Calu3 (cell line): ENCODE measurements at regions not wholly inside any gene's neighbourhood (a gene's known extent, or its start where the extent isn't known, plus 50 kb on each side); places are given as distances from the start of the nearest gene placed in this dataset.

Experiments
- BruUV-seq: library from RNA; stranded (reverse); fragments of 400-500 nt; replicated peaks from 2 replicates; lab custom pipeline; 2021; lab: Mats Ljungman, UMichigan
- CTCF ChIA-PET: fragments of 300-600 bp; sonication (Branson Sonifier 250); formaldehyde crosslinking; loops from one replicate; lab custom pipeline; 2022; ENCODE audit warnings: antibody characterized with exemption; lab: Charles Lee
- DNase-seq: peaks from one replicate; pipeline ENCODE4 v3.0.0; 2022
- H3K27ac Mint-ChIP-seq: one replicate; pipeline ENCODE4 v1.8.0; 2022; ENCODE audit warnings: mixed read lengths; ENCODE audit not compliant: unreplicated experiment
- H3K27me3 Mint-ChIP-seq: one replicate; pipeline ENCODE4 v1.8.0; 2022; ENCODE audit warnings: mixed read lengths; ENCODE audit not compliant: unreplicated experiment
- H3K36me3 Mint-ChIP-seq: one replicate; pipeline ENCODE4 v1.8.0; 2022; ENCODE audit warnings: mild to moderate bottlenecking, moderate library complexity, mixed read lengths; ENCODE audit not compliant: insufficient read depth, unreplicated experiment
- H3K4me1 Mint-ChIP-seq: one replicate; pipeline ENCODE4 v1.8.0; 2022; ENCODE audit warnings: mild to moderate bottlenecking, low read depth, mixed read lengths; ENCODE audit not compliant: unreplicated experiment
- H3K4me3 Mint-ChIP-seq: one replicate; pipeline ENCODE4 v1.8.0; 2022; ENCODE audit warnings: mild to moderate bottlenecking, low read depth, moderate library complexity, mixed read lengths; ENCODE audit not compliant: unreplicated experiment
- H3K9me3 Mint-ChIP-seq: one replicate; pipeline ENCODE4 v1.8.0; 2022; ENCODE audit warnings: low read depth, mixed read lengths; ENCODE audit not compliant: unreplicated experiment
- intact Hi-C: fragments of 100-400 bp; cut with micrococcal nuclease; formaldehyde crosslinking; loops from one replicate; pipeline ENCODE4 v1.10.0; 2022; ENCODE audit not compliant: unreplicated experiment
- TF ChIP-seq, protein P1 (sequence below): fragments of 200-600 bp; IDR thresholded peaks from one replicate; pipeline ENCODE4 v1.8.0; 2022; ENCODE audit warnings: antibody characterized with exemption; ENCODE audit not compliant: unreplicated experiment

DNA sequence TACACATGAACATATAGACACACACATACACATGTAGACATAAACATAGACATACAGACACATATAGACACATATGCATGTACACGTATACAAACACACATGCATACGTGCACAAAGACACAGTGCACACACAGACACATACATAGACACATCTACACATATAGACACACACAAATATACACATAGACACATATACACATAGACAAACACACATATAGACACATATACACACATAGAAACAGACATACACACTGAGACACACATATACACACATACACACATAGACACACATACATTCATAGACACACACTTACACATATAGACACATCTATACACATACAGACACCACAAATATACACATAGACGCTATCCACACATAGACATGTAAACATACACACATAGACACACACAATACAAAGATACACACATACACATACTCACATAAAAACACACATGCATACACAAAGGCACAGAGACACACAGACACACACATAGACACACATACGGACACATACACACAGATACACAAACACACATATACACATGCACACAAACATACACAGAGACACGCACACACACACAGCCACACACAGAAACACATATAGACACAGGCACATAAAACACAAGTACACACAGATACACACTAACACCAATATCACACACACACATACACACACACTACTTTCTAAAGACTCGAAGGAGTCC lies 254.0 kb downstream of the TSHZ3 start:
- CTCF ChIA-PET = no interaction called here
- no peak overlapping the region for H3K27ac Mint-ChIP-seq
- intact Hi-C loops = no loop called here
- H3K27me3 Mint-ChIP-seq = no peaks in the 10 kb centered on the region
- BruUV-seq = no TSS peak
- DNase-seq = no peak
- H3K4me3 Mint-ChIP-seq = no peak overlapping the region
- TF ChIP-seq, protein P1, sequence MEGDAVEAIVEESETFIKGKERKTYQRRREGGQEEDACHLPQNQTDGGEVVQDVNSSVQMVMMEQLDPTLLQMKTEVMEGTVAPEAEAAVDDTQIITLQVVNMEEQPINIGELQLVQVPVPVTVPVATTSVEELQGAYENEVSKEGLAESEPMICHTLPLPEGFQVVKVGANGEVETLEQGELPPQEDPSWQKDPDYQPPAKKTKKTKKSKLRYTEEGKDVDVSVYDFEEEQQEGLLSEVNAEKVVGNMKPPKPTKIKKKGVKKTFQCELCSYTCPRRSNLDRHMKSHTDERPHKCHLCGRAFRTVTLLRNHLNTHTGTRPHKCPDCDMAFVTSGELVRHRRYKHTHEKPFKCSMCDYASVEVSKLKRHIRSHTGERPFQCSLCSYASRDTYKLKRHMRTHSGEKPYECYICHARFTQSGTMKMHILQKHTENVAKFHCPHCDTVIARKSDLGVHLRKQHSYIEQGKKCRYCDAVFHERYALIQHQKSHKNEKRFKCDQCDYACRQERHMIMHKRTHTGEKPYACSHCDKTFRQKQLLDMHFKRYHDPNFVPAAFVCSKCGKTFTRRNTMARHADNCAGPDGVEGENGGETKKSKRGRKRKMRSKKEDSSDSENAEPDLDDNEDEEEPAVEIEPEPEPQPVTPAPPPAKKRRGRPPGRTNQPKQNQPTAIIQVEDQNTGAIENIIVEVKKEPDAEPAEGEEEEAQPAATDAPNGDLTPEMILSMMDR = no peak
- peaks cover 15% of the 10 kb centered on the region for H3K9me3 Mint-ChIP-seq
- H3K36me3 Mint-ChIP-seq = no peaks in the 10 kb centered on the region
- no peaks in the 10 kb centered on the region for H3K4me1 Mint-ChIP-seq

DNA sequence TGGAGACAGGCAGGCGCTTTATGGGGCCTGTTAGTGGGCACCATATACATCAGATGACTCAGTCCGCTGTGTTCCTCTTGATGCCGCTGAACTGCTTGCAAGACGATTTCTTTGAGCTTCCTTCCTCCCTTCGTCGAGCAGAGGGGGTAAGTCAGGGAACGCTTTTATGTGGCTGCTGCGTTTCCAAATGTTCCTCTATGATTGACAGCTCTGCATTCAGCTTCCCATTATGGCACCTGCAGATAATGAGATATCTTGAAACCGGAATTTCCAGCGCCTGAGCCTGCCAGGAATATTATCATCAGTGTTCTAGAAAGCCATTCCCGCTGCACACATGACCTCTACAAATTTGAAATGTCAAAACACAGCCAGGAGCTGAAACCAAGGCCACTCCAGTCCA lies 257.0 kb downstream of the TSHZ3 start:
- Mint-ChIP-seq H3K27me3 (no peaks in the 10 kb centered on the region), H3K4me1 (no peaks in the 10 kb centered on the region), H3K9me3 (peaks cover 17% of the 10 kb centered on the region)

DNA sequence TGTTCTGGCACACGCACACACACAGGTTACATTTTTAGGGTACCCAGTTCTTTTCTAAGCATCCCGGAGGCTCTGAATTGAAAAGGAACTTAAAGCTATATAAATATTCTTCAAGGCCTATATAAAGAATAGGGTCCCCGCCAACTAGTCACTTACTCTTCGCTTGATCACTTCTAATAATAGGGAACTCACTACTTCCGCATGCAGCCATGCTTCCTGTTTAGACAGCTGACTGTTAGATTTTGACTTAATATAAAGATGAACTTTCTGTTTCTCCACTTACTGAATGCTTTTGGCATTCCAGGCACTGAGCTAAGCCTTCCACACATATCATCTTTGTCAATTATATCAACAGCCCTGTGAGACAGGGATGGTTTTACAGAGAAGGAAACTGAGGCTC lies 259.6 kb downstream of the TSHZ3 start:
- no peaks in the 10 kb centered on the region for H3K4me1 Mint-ChIP-seq
- TF ChIP-seq, protein P1 = no peak
- H3K27ac Mint-ChIP-seq = no peak overlapping the region
- peaks cover 19% of the 10 kb centered on the region for H3K9me3 Mint-ChIP-seq
- no peak for DNase-seq
- H3K4me3 Mint-ChIP-seq = no peak overlapping the region
- BruUV-seq = no TSS peak
- no peaks in the 10 kb centered on the region for H3K27me3 Mint-ChIP-seq
- intact Hi-C loops = no loop called here
- no peaks in the 10 kb centered on the region for H3K36me3 Mint-ChIP-seq
- CTCF ChIA-PET = no interaction called here

More for the DNA sequence above, 257.0 kb downstream of the TSHZ3 start:
- H3K27ac Mint-ChIP-seq = no peak overlapping the region
- no peaks in the 10 kb centered on the region for H3K36me3 Mint-ChIP-seq
- BruUV-seq = no TSS peak
- H3K4me3 Mint-ChIP-seq = no peak overlapping the region
- no peak for DNase-seq
- TF ChIP-seq, protein P1 = no peak
- CTCF ChIA-PET = no interaction called here
- intact Hi-C loops = no loop called here

DNA sequence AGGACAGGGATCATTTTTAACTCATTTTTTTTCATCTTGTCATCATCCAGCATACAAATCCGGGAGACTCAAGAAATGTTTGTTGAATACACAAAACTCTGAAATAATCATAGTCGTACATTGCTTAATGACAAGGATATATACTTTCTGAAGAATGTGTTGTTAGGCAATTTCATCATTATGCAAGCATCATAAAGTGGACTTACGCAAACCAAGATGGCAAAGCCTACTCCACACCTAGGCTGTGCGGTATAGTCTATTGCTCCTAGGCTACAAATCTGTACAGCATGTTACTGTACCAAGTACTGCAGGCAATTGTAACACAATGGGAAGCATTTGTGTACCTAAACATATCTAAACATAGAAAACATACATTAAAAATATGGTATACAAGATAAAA lies 264.1 kb downstream of the TSHZ3 start:
- TF ChIP-seq, protein P1 = no peak
- H3K36me3 Mint-ChIP-seq = no peaks in the 10 kb centered on the region
- BruUV-seq = no TSS peak
- H3K27ac Mint-ChIP-seq = no peak overlapping the region
- no peak overlapping the region for H3K4me3 Mint-ChIP-seq
- CTCF ChIA-PET = no interaction called here
- intact Hi-C loops = no loop called here
- peaks cover 19% of the 10 kb centered on the region for H3K9me3 Mint-ChIP-seq
- no peaks in the 10 kb centered on the region for H3K27me3 Mint-ChIP-seq
- DNase-seq = no peak
- H3K4me1 Mint-ChIP-seq = no peaks in the 10 kb centered on the region
